ENCODE measurements at regions not wholly inside any gene's neighbourhood (a gene's known extent, or its start where the extent isn't known, plus 50 kb on each side); places are given as distances from the start of the nearest gene placed in this dataset.

DNA sequence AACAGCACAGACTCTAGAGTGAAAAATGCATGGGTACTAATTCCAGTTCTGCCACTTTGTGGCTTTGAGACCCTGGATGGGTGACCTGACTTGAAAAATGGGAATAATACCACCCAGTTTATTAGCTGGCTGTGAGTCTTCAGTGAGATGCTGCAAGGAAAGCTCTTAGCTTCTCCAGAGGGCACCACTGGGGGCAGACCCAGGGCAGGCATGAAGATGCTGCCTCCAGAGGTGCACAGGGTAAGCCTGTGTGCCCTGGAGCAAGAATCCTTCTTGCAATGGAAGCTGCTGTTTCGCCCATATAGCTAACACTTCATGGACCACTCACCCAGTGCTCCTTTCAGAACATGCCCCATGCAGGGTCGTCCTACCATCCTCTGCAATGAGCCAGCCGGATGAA is 75.7 kb downstream of the C5orf15 start:
- no peak overlapping the region for H3K27ac ChIP-seq (ENCODE audit: low read depth, low read length, severe bottlenecking)
- H3K4me3 ChIP-seq (ENCODE audit: extremely low read depth, insufficient read depth, low read length, poor library complexity, severe bottlenecking): no peak overlapping the region
- no peaks in the 10 kb centered on the region for H3K9me3 ChIP-seq (ENCODE audit: control insufficient read depth, low read length)
- peaks cover 4% of the 10 kb centered on the region for H3K4me1 ChIP-seq (ENCODE audit: control insufficient read depth, insufficient read depth, low read length, poor library complexity, severe bottlenecking)
- H3K36me3 ChIP-seq (ENCODE audit: control insufficient read depth, insufficient read depth, low read length): no peaks in the 10 kb centered on the region
- WGBS, 2 experiments (ENCODE audit: insufficient coverage in 2 of 2): 92% methylated on average over 3 of the region's 3 CpGs

DNA sequence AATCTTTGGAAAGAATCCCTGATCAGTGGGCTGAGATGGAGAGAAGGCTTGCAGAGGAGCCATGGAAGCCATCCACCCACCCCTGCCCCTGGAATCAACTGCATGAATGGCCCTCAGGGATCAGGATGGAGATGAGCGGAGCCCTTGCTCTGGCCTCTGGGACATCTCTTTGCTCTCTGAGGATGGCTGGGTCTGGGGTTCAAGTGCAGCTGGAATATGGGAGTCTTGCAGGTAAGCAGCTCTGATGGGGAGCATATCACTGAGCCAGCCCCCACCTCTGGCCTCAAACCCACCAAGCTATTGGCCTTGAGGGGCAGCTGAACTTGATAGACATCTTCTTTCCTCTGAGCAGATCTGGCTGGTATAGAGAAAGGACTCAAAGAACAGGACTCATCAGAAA is 76.1 kb downstream of the C5orf15 start:
- H3K36me3 ChIP-seq (ENCODE audit: control insufficient read depth, insufficient read depth, low read length): no peaks in the 10 kb centered on the region
- H3K9me3 ChIP-seq (ENCODE audit: control insufficient read depth, low read length): no peaks in the 10 kb centered on the region
- no peak overlapping the region for H3K27ac ChIP-seq (ENCODE audit: low read depth, low read length, severe bottlenecking)
- H3K4me1 ChIP-seq (ENCODE audit: control insufficient read depth, insufficient read depth, low read length, poor library complexity, severe bottlenecking): peaks cover 4% of the 10 kb centered on the region
- no CpG with 5 or more reads among the region's 1 CpG for WGBS, 2 experiments (ENCODE audit: insufficient coverage in 2 of 2)
- no peak overlapping the region for H3K4me3 ChIP-seq (ENCODE audit: extremely low read depth, insufficient read depth, low read length, poor library complexity, severe bottlenecking)

DNA sequence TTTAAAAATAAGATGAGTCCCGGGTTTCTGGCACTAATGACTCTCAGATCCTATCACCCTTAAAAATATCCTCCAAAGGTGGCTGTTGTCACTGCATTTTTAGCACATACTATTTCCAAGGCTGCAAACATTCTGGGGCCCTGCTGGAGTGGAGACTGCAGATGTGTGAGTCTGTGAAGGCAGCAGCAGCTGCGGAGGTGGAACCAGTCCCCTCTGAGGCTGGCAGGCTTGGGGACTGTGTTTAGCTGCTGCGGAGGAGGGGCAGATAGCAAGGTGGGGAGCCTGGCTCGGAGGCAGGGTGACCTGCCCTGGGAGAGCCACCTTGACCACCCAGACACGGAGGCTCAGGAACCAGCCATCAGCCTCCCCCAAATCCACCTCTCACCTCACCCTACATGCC is 77.0 kb downstream of the C5orf15 start:
- Histone ChIP-seq H3K27ac (ENCODE audit: low read depth, low read length, severe bottlenecking) (no peak overlapping the region), H3K4me1 (ENCODE audit: control insufficient read depth, insufficient read depth, low read length, poor library complexity, severe bottlenecking) (peaks cover 4% of the 10 kb centered on the region), H3K4me3 (ENCODE audit: extremely low read depth, insufficient read depth, low read length, poor library complexity, severe bottlenecking) (no peak overlapping the region), H3K36me3 (ENCODE audit: control insufficient read depth, insufficient read depth, low read length) (no peaks in the 10 kb centered on the region), H3K9me3 (ENCODE audit: control insufficient read depth, low read length) (no peaks in the 10 kb centered on the region)
- 71 to 83% methylated on average over 1 to 3 of the region's 5 CpGs for WGBS, 2 experiments (ENCODE audit: insufficient coverage in 2 of 2)

GRCh38 chr5:133890776-133891280 is 77.6 kb downstream of the C5orf15 start:
- no peak overlapping the region for H3K27ac ChIP-seq (ENCODE audit: low read depth, low read length, severe bottlenecking)
- 90 to 100% methylated on average over 1 of the region's 1 CpG for WGBS, 2 experiments (ENCODE audit: insufficient coverage in 2 of 2)

DNA sequence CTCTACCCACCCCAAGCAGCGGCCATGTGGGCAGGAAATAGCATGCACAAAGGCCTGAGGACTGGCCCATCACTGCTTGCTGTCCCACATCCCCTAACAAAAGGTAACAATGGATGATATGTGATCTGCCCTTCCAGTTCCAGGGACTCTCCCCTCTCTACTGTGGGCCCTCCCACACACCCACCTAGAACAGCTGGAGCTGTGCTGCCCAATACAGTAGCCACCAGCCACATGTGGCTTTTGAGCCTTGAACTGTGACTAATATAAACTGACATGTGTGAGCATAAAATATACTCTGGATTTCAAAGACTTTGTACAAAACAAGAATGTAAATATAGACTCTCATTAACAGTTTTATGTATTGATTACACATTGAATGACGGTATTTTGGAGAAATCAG is 78.1 kb downstream of the C5orf15 start:
- no CpG with 5 or more reads among the region's 2 CpGs for WGBS, 2 experiments (ENCODE audit: insufficient coverage in 2 of 2)

More at GRCh38 chr5:133890776-133891280, 77.6 kb downstream of the C5orf15 start:
- H3K36me3 ChIP-seq (ENCODE audit: control insufficient read depth, insufficient read depth, low read length): no peaks in the 10 kb centered on the region
- H3K9me3 ChIP-seq (ENCODE audit: control insufficient read depth, low read length): no peaks in the 10 kb centered on the region
- H3K4me3 ChIP-seq (ENCODE audit: extremely low read depth, insufficient read depth, low read length, poor library complexity, severe bottlenecking): no peak overlapping the region
- H3K4me1 ChIP-seq (ENCODE audit: control insufficient read depth, insufficient read depth, low read length, poor library complexity, severe bottlenecking): peaks cover 4% of the 10 kb centered on the region

DNA sequence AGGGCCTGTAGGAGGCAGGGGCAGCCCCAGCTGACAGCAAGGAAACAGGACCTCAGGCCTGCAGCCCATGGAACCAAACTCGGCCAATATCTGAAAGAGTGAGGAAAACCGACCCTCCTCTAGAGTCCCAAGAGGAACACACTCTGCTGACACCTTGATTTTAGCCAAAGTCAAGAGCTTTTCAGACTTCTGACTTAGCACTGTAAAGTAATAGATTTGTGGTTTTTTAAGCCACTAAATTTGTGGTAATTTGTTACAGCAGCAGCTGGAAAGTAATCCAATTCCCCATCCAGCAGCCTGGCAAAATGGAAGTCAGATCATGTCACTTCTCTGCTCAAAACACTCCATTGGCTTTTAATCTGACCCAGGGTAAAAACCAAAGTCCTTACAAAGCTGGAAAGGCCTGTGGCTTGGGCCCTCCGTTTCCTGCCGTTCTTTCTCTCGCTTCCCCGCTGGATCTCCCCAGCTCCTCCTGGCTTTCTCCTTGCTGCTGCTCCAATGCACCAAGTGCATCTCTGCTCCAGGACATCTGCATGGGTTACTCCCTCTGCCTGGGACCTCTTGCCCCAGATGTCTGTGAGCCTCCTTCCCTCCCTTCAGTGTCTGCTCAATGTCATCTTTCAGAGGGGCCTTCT is 79.0 kb downstream of the C5orf15 start:
- WGBS, 2 experiments (ENCODE audit: insufficient coverage in 2 of 2): 94 to 98% methylated on average over 4 to 5 of the region's 6 CpGs
- H3K36me3 ChIP-seq (ENCODE audit: control insufficient read depth, insufficient read depth, low read length): no peaks in the 10 kb centered on the region
- no peak overlapping the region for H3K4me3 ChIP-seq (ENCODE audit: extremely low read depth, insufficient read depth, low read length, poor library complexity, severe bottlenecking)
- no peak overlapping the region for H3K27ac ChIP-seq (ENCODE audit: low read depth, low read length, severe bottlenecking)
- H3K4me1 ChIP-seq (ENCODE audit: control insufficient read depth, insufficient read depth, low read length, poor library complexity, severe bottlenecking): peaks cover 7% of the 10 kb centered on the region
- H3K9me3 ChIP-seq (ENCODE audit: control insufficient read depth, low read length): no peaks in the 10 kb centered on the region

More for the DNA sequence above, 78.1 kb downstream of the C5orf15 start:
- H3K4me3 ChIP-seq (ENCODE audit: extremely low read depth, insufficient read depth, low read length, poor library complexity, severe bottlenecking): no peak overlapping the region
- no peak overlapping the region for H3K27ac ChIP-seq (ENCODE audit: low read depth, low read length, severe bottlenecking)
- H3K36me3 ChIP-seq (ENCODE audit: control insufficient read depth, insufficient read depth, low read length): no peaks in the 10 kb centered on the region
- H3K4me1 ChIP-seq (ENCODE audit: control insufficient read depth, insufficient read depth, low read length, poor library complexity, severe bottlenecking): peaks cover 5% of the 10 kb centered on the region
- H3K9me3 ChIP-seq (ENCODE audit: control insufficient read depth, low read length): no peaks in the 10 kb centered on the region

DNA sequence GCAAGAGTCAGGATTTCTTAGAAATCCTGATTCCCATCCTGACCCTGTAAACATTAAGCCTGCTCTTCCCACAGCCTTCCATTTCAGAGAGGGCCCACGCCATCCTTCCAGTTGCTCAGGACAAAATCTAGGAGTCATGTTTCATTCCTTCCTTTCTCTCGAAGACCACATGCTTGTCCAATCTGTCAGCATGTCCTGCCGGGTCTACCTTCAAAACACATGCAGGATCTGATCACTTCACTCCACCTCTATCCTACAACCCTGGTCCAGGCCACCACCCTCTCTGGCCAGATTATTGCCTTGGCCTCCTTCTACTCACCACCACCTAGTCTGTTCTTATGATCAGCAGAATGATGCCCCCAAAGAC is 79.8 kb downstream of the C5orf15 start:
- no peak overlapping the region for H3K27ac ChIP-seq (ENCODE audit: low read depth, low read length, severe bottlenecking)
- H3K4me3 ChIP-seq (ENCODE audit: extremely low read depth, insufficient read depth, low read length, poor library complexity, severe bottlenecking): no peak overlapping the region
- H3K4me1 ChIP-seq (ENCODE audit: control insufficient read depth, insufficient read depth, low read length, poor library complexity, severe bottlenecking): peaks cover 2% of the 10 kb centered on the region
- 75 to 94% methylated on average over 3 of the region's 3 CpGs for WGBS, 2 experiments (ENCODE audit: insufficient coverage in 2 of 2)
- no peaks in the 10 kb centered on the region for H3K36me3 ChIP-seq (ENCODE audit: control insufficient read depth, insufficient read depth, low read length)
- no peaks in the 10 kb centered on the region for H3K9me3 ChIP-seq (ENCODE audit: control insufficient read depth, low read length)

DNA sequence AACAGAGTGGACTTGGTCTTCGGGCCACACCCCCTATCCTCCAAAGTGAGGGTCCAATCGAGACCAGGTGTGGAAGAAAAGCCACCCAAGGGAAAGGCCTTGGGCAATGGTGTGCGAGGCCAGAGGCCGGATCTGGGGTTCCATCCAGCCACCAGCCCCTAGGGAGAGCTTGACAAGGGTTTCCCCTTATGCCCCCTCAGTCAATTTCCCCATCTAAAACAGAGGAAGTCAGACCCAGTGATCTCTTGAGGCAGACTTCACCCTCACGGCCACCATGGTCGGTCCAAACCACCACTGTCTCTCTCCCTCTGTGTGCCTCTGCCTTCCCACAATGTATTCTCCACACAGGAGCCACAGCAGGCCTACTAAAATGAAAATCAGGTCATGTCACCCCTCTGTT is 82.9 kb downstream of the C5orf15 start:
- WGBS, 2 experiments (ENCODE audit: insufficient coverage in 2 of 2): 95 to 100% methylated on average over 5 to 6 of the region's 6 CpGs
- H3K4me3 ChIP-seq (ENCODE audit: extremely low read depth, insufficient read depth, low read length, poor library complexity, severe bottlenecking): no peak overlapping the region
- peaks cover 5% of the 10 kb centered on the region for H3K4me1 ChIP-seq (ENCODE audit: control insufficient read depth, insufficient read depth, low read length, poor library complexity, severe bottlenecking)
- H3K9me3 ChIP-seq (ENCODE audit: control insufficient read depth, low read length): no peaks in the 10 kb centered on the region
- H3K27ac ChIP-seq (ENCODE audit: low read depth, low read length, severe bottlenecking): no peak overlapping the region
- no peaks in the 10 kb centered on the region for H3K36me3 ChIP-seq (ENCODE audit: control insufficient read depth, insufficient read depth, low read length)

DNA sequence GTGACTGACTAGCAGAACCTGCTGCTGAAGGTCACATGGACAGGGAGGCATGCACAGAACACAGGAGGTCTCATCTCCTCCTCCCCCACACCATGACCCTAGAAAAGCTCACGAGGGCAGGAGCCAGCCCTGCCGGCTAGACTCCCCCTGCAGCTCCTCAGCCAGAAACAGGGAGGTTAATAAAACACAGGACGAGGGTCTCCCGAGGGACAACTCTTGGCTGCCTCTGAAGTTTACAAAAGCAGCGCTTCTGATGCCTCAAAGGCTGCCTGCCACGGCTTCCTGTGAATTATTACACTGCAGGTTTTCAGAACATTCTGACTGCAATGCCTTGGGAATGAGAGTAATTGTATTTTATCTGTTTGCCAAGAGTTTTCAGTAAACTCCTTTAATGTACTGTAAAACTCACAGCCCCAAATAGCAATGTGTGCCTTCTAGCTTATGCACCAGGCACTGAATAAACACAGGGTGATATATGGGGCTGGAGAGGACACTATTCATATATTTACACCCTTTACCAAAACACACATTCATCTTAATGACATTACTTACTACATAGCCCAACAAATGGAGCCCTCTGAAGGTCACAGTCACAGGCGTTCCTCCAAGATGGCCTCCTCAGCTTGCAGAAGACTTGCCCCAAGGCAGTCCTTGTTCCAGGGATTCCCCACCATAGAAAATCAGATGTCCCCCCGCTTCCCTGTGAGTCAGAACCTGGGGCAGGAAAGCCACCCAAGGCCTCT is 83.7 kb downstream of the C5orf15 start:
- H3K9me3 ChIP-seq (ENCODE audit: control insufficient read depth, low read length): no peaks in the 10 kb centered on the region
- WGBS, 2 experiments (ENCODE audit: insufficient coverage in 2 of 2): 85 to 94% methylated on average over 6 to 8 of the region's 8 CpGs
- peaks cover 5% of the 10 kb centered on the region for H3K4me1 ChIP-seq (ENCODE audit: control insufficient read depth, insufficient read depth, low read length, poor library complexity, severe bottlenecking)
- H3K27ac ChIP-seq (ENCODE audit: low read depth, low read length, severe bottlenecking): no peak overlapping the region
- no peaks in the 10 kb centered on the region for H3K36me3 ChIP-seq (ENCODE audit: control insufficient read depth, insufficient read depth, low read length)
- no peak overlapping the region for H3K4me3 ChIP-seq (ENCODE audit: extremely low read depth, insufficient read depth, low read length, poor library complexity, severe bottlenecking)

- Histone ChIP-seq H3K4me1 (ENCODE audit: control insufficient read depth, insufficient read depth, low read length, poor library complexity, severe bottlenecking) (peaks cover 5% of the 10 kb centered on the region), H3K4me3 (ENCODE audit: extremely low read depth, insufficient read depth, low read length, poor library complexity, severe bottlenecking) (no peak overlapping the region), H3K27ac (ENCODE audit: low read depth, low read length, severe bottlenecking) (no peak overlapping the region), H3K9me3 (ENCODE audit: control insufficient read depth, low read length) (no peaks in the 10 kb centered on the region), H3K36me3 (ENCODE audit: control insufficient read depth, insufficient read depth, low read length) (no peaks in the 10 kb centered on the region)
- 90 to 98% methylated on average over 4 to 5 of the region's 5 CpGs for WGBS, 2 experiments (ENCODE audit: insufficient coverage in 2 of 2)
Measured at GRCh38 chr5:133883916-133884315, 84.5 kb downstream of the C5orf15 start.

DNA sequence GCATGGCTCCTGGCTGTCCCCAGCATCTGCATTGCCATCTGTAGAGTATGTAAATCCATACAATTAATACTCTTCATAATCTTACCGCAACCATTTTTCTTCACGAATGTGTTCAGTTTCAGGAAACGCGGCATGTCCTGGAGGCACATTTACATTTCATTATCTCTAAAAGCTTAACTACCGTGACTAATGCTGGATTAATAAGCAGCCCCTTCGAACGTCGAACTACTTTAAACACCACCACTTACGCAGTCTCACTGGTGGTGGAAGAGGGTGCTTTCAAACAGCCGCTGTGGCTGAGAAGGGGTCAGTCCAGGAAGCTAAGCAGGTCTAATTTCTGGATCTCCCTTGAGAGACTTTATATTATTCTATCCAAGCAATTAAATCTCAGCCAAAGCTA is 85.6 kb downstream of the C5orf15 start:
- Histone ChIP-seq H3K27ac (ENCODE audit: low read depth, low read length, severe bottlenecking) (no peak overlapping the region), H3K36me3 (ENCODE audit: control insufficient read depth, insufficient read depth, low read length) (no peaks in the 10 kb centered on the region), H3K4me1 (ENCODE audit: control insufficient read depth, insufficient read depth, low read length, poor library complexity, severe bottlenecking) (peaks cover 5% of the 10 kb centered on the region), H3K9me3 (ENCODE audit: control insufficient read depth, low read length) (no peaks in the 10 kb centered on the region), H3K4me3 (ENCODE audit: extremely low read depth, insufficient read depth, low read length, poor library complexity, severe bottlenecking) (no peak overlapping the region)
- WGBS, 2 experiments (ENCODE audit: insufficient coverage in 2 of 2): 100% methylated on average over 6 of the region's 10 CpGs; no CpG with 5 or more reads in 1 of the 2 experiments
